HCT116 (cell line): ENCODE measurements at regions not wholly inside any gene's neighbourhood (a gene's known extent, or its start where the extent isn't known, plus 50 kb on each side); places are given as distances from the start of the nearest gene placed in this dataset.

Source experiments
- ATAC-seq: fragments of 200-7000 bp; cut with Tn5 transposase; 2 replicates; pipeline ENCODE4 v1.9.1; 2020; ENCODE audit warnings: mild to moderate bottlenecking, moderate library complexity
- BruUV-seq: library from RNA; stranded (reverse); fragments of 400-500 nt; replicated peaks from 2 replicates; lab custom pipeline; 2021; lab: Mats Ljungman, UMichigan
- CTCF ChIA-PET: fragments of 300-600 bp; sonication (Branson Sonifier 250); formaldehyde crosslinking; loops from one replicate; lab custom pipeline; 2021; ENCODE audit warnings: antibody characterized with exemption; lab: Charles Lee
- POLR2A ChIA-PET: fragments of 300-600, 350-600 bp; sonication (Branson Sonifier 250); formaldehyde crosslinking; loops from one replicate; lab custom pipeline; 2021; ENCODE audit warnings: antibody characterized with exemption; lab: Charles Lee
- RAD21 ChIA-PET, 2 experiments: fragments of 300-600 bp; sonication (Branson Sonifier 250); formaldehyde crosslinking; loops; one replicate each; lab custom pipeline; 2023; ENCODE audit warnings: low total read pairs in 2 of 2; ENCODE audit not compliant: uncharacterized antibody in 2 of 2, unreplicated experiment in 2 of 2, low non-redundant PET in 1 of 2; lab: Charles Lee
- DNase-seq: peaks from one replicate; pipeline ENCODE4 v3.0.0-alpha.2; 2010; ENCODE audit warnings: low read depth, low spot score
- H2AFZ ChIP-seq: fragments of 200-600 bp; shearing (Covaris generic), sonication (generic); 2 replicates; pipeline ENCODE4 v1.6.1; 2017; ENCODE audit warnings: low read depth, mixed run types, mixed read lengths, antibody characterized with exemption, low read length; ENCODE audit not compliant: poor library complexity, severe bottlenecking
- H3K27ac ChIP-seq: 2 replicates; pipeline ENCODE4 v1.5.1; 2012; ENCODE audit warnings: low read depth, low read length
- H3K27me3 ChIP-seq: fragments of 200-600 bp; sonication (generic); 2 replicates; pipeline ENCODE4 v1.6.1; 2016; ENCODE audit warnings: mixed run types, low read length, mixed read lengths; ENCODE audit not compliant: insufficient read depth
- H3K36me3 ChIP-seq, 2 experiments: fragments of 200-500 bp in 1 of 2; fragments of 200-600 bp in 1 of 2; sonication (Bioruptor generic) in 1 of 2; sonication (generic) in 1 of 2; 2 replicates each; pipeline versions ENCODE4 v1.5.1 to v1.6.1; 2014 to 2016; ENCODE audit warnings: low read length in 2 of 2, inconsistent platforms in 1 of 2, mixed read lengths in 1 of 2, mixed run types in 1 of 2; ENCODE audit not compliant: insufficient read depth in 2 of 2, control insufficient read depth in 1 of 2
- H3K4me1 ChIP-seq, 2 experiments: fragments of 200-600 bp in 1 of 2; sonication (generic) in 1 of 2; 2 replicates each; pipeline versions ENCODE4 v1.5.1 to v1.6.1; 2012 to 2017; ENCODE audit warnings: low read length in 2 of 2, inconsistent platforms in 1 of 2, mild to moderate bottlenecking in 1 of 2, mixed read lengths in 1 of 2, mixed run types in 1 of 2, moderate library complexity in 1 of 2; ENCODE audit not compliant: insufficient read depth in 2 of 2, control insufficient read depth in 1 of 2
- H3K4me2 ChIP-seq: fragments of 200-600 bp; sonication (generic); 2 replicates; pipeline ENCODE4 v1.6.1; 2017; ENCODE audit warnings: mixed run types, low read length, mixed read lengths
- H3K4me3 ChIP-seq, 2 experiments: fragments of 200-600 bp in 1 of 2; sonication (generic) in 1 of 2; replicated peaks in 1 of 2; 2 replicates each; pipeline ENCODE4 v1.5.1; 2011 to 2016; ENCODE audit warnings: low read length in 2 of 2, control low read depth in 1 of 2, low read depth in 1 of 2, mild to moderate bottlenecking in 1 of 2, mixed read lengths in 1 of 2, mixed run types in 1 of 2
- H3K79me2 ChIP-seq: fragments of 200-600 bp; sonication (generic); 2 replicates; pipeline ENCODE4 v1.6.1; 2017; ENCODE audit warnings: mild to moderate bottlenecking, mixed run types, low read length, moderate library complexity, mixed read lengths; ENCODE audit not compliant: insufficient read depth
- H3K9ac ChIP-seq: fragments of 200-600 bp; sonication (generic); 2 replicates; pipeline ENCODE4 v1.6.1; 2016; ENCODE audit warnings: low read length, mixed read lengths
- H3K9me2 ChIP-seq: fragments of 200-600 bp; sonication (generic), shearing (Covaris generic); 2 replicates; pipeline ENCODE4 v1.6.1; 2017; ENCODE audit warnings: mixed run types, mild to moderate bottlenecking, moderate library complexity; ENCODE audit not compliant: insufficient read depth
- H3K9me3 ChIP-seq, 2 experiments: fragments of 200-500 bp in 1 of 2; fragments of 200-600 bp in 1 of 2; sonication (Bioruptor generic) in 1 of 2; sonication (generic) in 1 of 2; 2 replicates each; pipeline ENCODE4 v1.6.1; 2014 to 2017; ENCODE audit warnings: low read length in 2 of 2, mixed read lengths in 2 of 2, inconsistent platforms in 1 of 2, low read depth in 1 of 2, mild to moderate bottlenecking in 1 of 2, mixed run types in 1 of 2, moderate library complexity in 1 of 2; ENCODE audit not compliant: control insufficient read depth in 1 of 2, insufficient read depth in 1 of 2
- H4K20me1 ChIP-seq: fragments of 200-600 bp; sonication (generic), shearing (Covaris generic); 2 replicates; pipeline ENCODE4 v1.6.1; 2017; ENCODE audit warnings: mixed run types, mild to moderate bottlenecking, moderate library complexity; ENCODE audit not compliant: insufficient read depth
- CEBPB ChIP-seq: IDR thresholded peaks from 2 replicates; pipeline ENCODE4 v1.6.1; 2012; ENCODE audit warnings: low read depth
- CTCF ChIP-seq, 3 experiments: fragments of 200-600 bp in 1 of 3; sonication (generic) in 1 of 3; IDR thresholded peaks in 2 of 3; conservative IDR thresholded peaks in 1 of 3; 2 replicates each; pipeline ENCODE4 v1.5.1; 2012 to 2017; ENCODE audit warnings: low read depth in 2 of 3, low read length in 2 of 3, antibody characterized with exemption in 1 of 3, borderline replicate concordance in 1 of 3, control low read depth in 1 of 3, mild to moderate bottlenecking in 1 of 3, mixed read lengths in 1 of 3, mixed run types in 1 of 3, moderate library complexity in 1 of 3; ENCODE audit not compliant: insufficient read depth in 1 of 3
- EGR1 ChIP-seq: IDR thresholded peaks from 2 replicates; pipeline ENCODE4 v1.6.1; 2012; ENCODE audit warnings: low read depth
- ELF1 ChIP-seq: IDR thresholded peaks from 2 replicates; pipeline ENCODE4 v1.6.1; 2012; ENCODE audit warnings: low read depth, borderline replicate concordance
- EZH2 ChIP-seq: fragments of 200-600 bp; sonication (generic); IDR thresholded peaks from 2 replicates; pipeline ENCODE4 v1.6.1; 2017; ENCODE audit warnings: antibody characterized with exemption, mixed run types
- FOSL1 ChIP-seq: IDR thresholded peaks from 2 replicates; pipeline ENCODE4 v1.6.1; 2012; ENCODE audit warnings: low read depth
- JUND ChIP-seq: IDR thresholded peaks from 2 replicates; pipeline ENCODE4 v1.6.1; 2012
- POLR2AphosphoS5 ChIP-seq: IDR thresholded peaks from 2 replicates; pipeline ENCODE4 v1.6.1; 2011; ENCODE audit warnings: mild to moderate bottlenecking, low read depth, low read length, moderate library complexity
- RAD21 ChIP-seq: IDR thresholded peaks from 2 replicates; pipeline ENCODE4 v1.6.1; 2012; ENCODE audit warnings: low read depth, mild to moderate bottlenecking
- SIN3A ChIP-seq: IDR thresholded peaks from 2 replicates; pipeline ENCODE4 v1.6.1; 2012; ENCODE audit warnings: low read depth
- SP1 ChIP-seq: IDR thresholded peaks from 2 replicates; pipeline ENCODE4 v1.6.1; 2012; ENCODE audit warnings: low read depth
- SRF ChIP-seq: IDR thresholded peaks from 2 replicates; pipeline ENCODE4 v1.6.1; 2012; ENCODE audit warnings: low read depth
- TCF7L2 ChIP-seq: IDR thresholded peaks from 2 replicates; pipeline ENCODE4 v1.7.0; 2011; ENCODE audit warnings: borderline replicate concordance, inconsistent platforms; ENCODE audit not compliant: insufficient read depth, insufficient read length; ENCODE audit errors: extremely low read depth
- ZFX ChIP-seq: fragments of 450-650 bp; IDR thresholded peaks from 2 replicates; pipeline ENCODE4 v1.6.1; 2017
- ZNF274 ChIP-seq: fragments of 200-500 bp; sonication (Bioruptor generic); IDR thresholded peaks from 2 replicates; pipeline ENCODE4 v1.6.1; 2014; ENCODE audit warnings: mild to moderate bottlenecking, low read depth, low read length, inconsistent platforms
- intact Hi-C: fragments of 100-400 bp; cut with micrococcal nuclease; formaldehyde crosslinking; loops from 2 replicates; pipeline ENCODE4 v1.10.0; 2022
- TF ChIP-seq, protein P1 (sequence below): IDR thresholded peaks from 2 replicates; pipeline ENCODE4 v1.6.1; 2012
- TF ChIP-seq, protein P2 (sequence below): IDR thresholded peaks from 2 replicates; pipeline ENCODE4 v1.6.1; 2012; ENCODE audit warnings: low read depth

- H3K36me3 ChIP-seq = no peaks in the 10 kb centered on the region
- H3K4me3 ChIP-seq = no peak overlapping the region
- no peak overlapping the region for H3K9ac ChIP-seq
- H2AFZ ChIP-seq = no peak overlapping the region
- no peaks in the 10 kb centered on the region for H3K79me2 ChIP-seq
- no peaks in the 10 kb centered on the region for H3K9me2 ChIP-seq
- no peak for TF ChIP-seq FOSL1
- TF ChIP-seq, protein P1, sequence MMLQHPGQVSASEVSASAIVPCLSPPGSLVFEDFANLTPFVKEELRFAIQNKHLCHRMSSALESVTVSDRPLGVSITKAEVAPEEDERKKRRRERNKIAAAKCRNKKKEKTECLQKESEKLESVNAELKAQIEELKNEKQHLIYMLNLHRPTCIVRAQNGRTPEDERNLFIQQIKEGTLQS = no peak
- no peak for TF ChIP-seq EGR1
- TF ChIP-seq ZFX = no peak
- no peak for TF ChIP-seq RAD21
- no peak for TF ChIP-seq POLR2AphosphoS5
- no peak for TF ChIP-seq JUND
- no peak for TF ChIP-seq SRF
- no peak for TF ChIP-seq SIN3A
- no peak for TF ChIP-seq CTCF (IDR thresholded peaks at IDR 0.05 in 2 of 3, conservative IDR thresholded peaks at IDR 0.05 in 1 of 3; ENCODE audit: borderline replicate concordance in 1 of 3, insufficient read depth in 1 of 3, low read depth in 2 of 3, low read length in 2 of 3)
- TF ChIP-seq EZH2 = no peak
- TF ChIP-seq, protein P2, sequence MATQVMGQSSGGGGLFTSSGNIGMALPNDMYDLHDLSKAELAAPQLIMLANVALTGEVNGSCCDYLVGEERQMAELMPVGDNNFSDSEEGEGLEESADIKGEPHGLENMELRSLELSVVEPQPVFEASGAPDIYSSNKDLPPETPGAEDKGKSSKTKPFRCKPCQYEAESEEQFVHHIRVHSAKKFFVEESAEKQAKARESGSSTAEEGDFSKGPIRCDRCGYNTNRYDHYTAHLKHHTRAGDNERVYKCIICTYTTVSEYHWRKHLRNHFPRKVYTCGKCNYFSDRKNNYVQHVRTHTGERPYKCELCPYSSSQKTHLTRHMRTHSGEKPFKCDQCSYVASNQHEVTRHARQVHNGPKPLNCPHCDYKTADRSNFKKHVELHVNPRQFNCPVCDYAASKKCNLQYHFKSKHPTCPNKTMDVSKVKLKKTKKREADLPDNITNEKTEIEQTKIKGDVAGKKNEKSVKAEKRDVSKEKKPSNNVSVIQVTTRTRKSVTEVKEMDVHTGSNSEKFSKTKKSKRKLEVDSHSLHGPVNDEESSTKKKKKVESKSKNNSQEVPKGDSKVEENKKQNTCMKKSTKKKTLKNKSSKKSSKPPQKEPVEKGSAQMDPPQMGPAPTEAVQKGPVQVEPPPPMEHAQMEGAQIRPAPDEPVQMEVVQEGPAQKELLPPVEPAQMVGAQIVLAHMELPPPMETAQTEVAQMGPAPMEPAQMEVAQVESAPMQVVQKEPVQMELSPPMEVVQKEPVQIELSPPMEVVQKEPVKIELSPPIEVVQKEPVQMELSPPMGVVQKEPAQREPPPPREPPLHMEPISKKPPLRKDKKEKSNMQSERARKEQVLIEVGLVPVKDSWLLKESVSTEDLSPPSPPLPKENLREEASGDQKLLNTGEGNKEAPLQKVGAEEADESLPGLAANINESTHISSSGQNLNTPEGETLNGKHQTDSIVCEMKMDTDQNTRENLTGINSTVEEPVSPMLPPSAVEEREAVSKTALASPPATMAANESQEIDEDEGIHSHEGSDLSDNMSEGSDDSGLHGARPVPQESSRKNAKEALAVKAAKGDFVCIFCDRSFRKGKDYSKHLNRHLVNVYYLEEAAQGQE = no peak
- no peak for TF ChIP-seq SP1
- no peak for TF ChIP-seq ELF1
- no peak for TF ChIP-seq TCF7L2
- no peak for TF ChIP-seq ZNF274
- TF ChIP-seq CEBPB = no peak
- no peaks in the 10 kb centered on the region for H3K4me1 ChIP-seq
- ATAC-seq = no peak
- no peaks in the 10 kb centered on the region for H3K27me3 ChIP-seq
- no peaks in the 10 kb centered on the region for H3K9me3 ChIP-seq
- ChIA-PET CTCF (no interaction called here), POLR2A (no interaction called here), RAD21 (no interaction called here)
- H3K27ac ChIP-seq = no peak overlapping the region
- H3K4me2 ChIP-seq = no peak overlapping the region
- BruUV-seq = no TSS peak
- intact Hi-C loops = no loop called here
- H4K20me1 ChIP-seq = no peaks in the 10 kb centered on the region
- no peak for DNase-seq
Measured at GRCh38 chr3:13134879-13135206, 61.6 kb upstream of the IQSEC1 start.
